Dendritic cell treated with granulocyte-macrophage colony-stimulating factor and Interleukin-4, amounts not matched to agents 40 ng/mL and 50 ng/mL, for 4 days (primary cell): ENCODE measurements at regions not wholly inside any gene's neighbourhood (a gene's known extent, or its start where the extent isn't known, plus 50 kb on each side); places are given as distances from the start of the nearest gene placed in this dataset.

Experiments
- H3K27ac Mint-ChIP-seq: one replicate; pipeline ENCODE4 v1.8.0; 2022; ENCODE audit warnings: mild to moderate bottlenecking, mixed read lengths
- H3K27me3 Mint-ChIP-seq: one replicate; pipeline ENCODE4 v1.8.0; 2022; ENCODE audit warnings: mild to moderate bottlenecking, mixed read lengths
- H3K36me3 Mint-ChIP-seq: one replicate; pipeline ENCODE4 v1.8.0; 2022; ENCODE audit warnings: low read depth, mixed read lengths
- H3K4me1 Mint-ChIP-seq: one replicate; pipeline ENCODE4 v1.8.0; 2022; ENCODE audit warnings: low read depth, mixed read lengths
- H3K4me3 Mint-ChIP-seq: one replicate; pipeline ENCODE4 v1.8.0; 2022; ENCODE audit warnings: mild to moderate bottlenecking, moderate library complexity, mixed read lengths
- H3K9me3 Mint-ChIP-seq: one replicate; pipeline ENCODE4 v1.8.0; 2022; ENCODE audit warnings: mixed read lengths
- intact Hi-C: fragments of 100-400 bp; cut with micrococcal nuclease; formaldehyde crosslinking; loops from one replicate; pipeline ENCODE4 v1.15.0; 2022

DNA sequence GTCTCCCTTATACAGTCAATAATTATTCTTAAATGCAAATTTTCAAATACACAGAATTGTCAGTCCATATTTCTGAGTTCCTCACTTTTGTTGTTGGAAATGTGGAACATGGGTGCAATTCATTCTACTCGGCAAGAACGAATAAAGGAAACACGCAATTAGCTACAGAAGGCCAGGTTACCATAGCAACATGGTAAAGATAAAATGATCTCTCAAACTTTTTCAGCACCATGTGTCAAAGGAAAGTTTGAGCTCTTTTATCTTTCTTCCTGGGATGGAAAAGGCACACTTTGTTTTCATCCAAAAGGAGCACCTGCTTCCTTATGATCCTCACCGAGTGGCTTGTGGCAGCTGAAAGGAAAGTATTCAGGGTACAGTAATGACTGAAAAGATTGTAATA, 595.0 kb downstream of the RPS29 start:
- intact Hi-C loops = no loop called here
- Mint-ChIP-seq H3K9me3 (no peaks in the 10 kb centered on the region), H3K4me1 (no peaks in the 10 kb centered on the region), H3K27ac (no peak overlapping the region), H3K27me3 (no peaks in the 10 kb centered on the region), H3K36me3 (no peaks in the 10 kb centered on the region), H3K4me3 (no peak overlapping the region)

DNA sequence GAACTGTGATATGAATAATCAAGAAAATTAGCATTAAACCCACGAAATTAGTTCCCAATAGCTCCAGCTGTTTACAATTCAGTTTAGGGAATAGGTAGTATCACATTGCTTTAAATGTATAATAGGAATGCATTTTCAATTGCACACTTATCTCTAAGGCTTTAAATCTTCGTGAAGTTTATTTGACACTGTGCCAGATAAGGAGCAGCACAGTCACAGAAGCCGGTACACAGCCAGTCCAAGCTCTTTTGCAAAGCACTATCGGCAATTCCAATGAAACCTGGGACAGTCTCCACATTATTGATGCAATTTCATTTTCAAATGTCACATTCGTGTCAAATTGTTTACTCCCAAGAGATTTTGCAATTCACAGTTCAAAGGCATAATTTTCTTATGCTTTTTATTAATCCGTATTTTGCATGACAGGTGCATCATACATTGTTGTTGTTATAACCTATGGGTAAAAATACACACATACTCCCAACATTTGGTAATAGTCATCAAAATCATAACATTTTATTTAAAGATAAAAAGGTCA, 602.8 kb downstream of the RPS29 start:
- no peaks in the 10 kb centered on the region for H3K36me3 Mint-ChIP-seq
- no peak overlapping the region for H3K4me3 Mint-ChIP-seq
- H3K9me3 Mint-ChIP-seq = no peaks in the 10 kb centered on the region
- intact Hi-C loops = no loop called here
- H3K27ac Mint-ChIP-seq = no peak overlapping the region
- H3K27me3 Mint-ChIP-seq = no peaks in the 10 kb centered on the region
- no peaks in the 10 kb centered on the region for H3K4me1 Mint-ChIP-seq

DNA sequence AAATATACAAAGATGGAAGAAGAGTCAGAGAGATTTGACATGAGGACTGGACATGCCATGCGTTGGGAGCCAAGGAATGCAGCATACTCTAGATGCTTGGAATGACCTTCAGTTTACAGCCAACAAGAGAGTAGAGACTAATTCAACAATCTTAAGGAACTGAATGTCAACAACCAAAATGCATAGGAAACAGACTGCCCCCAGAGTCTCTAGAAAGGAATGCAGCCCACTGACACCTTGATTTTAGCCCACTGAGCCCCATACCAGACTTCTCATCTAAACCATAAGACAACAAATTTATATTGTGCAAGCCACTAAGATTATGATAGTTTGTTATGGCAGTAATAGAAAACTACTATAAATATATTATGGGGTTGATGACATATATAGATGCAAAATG, 611.2 kb downstream of the RPS29 start:
- intact Hi-C loops = no loop called here
- H3K4me1 Mint-ChIP-seq = no peaks in the 10 kb centered on the region
- H3K27ac Mint-ChIP-seq = no peak overlapping the region
- no peaks in the 10 kb centered on the region for H3K27me3 Mint-ChIP-seq
- no peaks in the 10 kb centered on the region for H3K36me3 Mint-ChIP-seq
- H3K9me3 Mint-ChIP-seq = peaks cover 9% of the 10 kb centered on the region
- H3K4me3 Mint-ChIP-seq = no peak overlapping the region

DNA sequence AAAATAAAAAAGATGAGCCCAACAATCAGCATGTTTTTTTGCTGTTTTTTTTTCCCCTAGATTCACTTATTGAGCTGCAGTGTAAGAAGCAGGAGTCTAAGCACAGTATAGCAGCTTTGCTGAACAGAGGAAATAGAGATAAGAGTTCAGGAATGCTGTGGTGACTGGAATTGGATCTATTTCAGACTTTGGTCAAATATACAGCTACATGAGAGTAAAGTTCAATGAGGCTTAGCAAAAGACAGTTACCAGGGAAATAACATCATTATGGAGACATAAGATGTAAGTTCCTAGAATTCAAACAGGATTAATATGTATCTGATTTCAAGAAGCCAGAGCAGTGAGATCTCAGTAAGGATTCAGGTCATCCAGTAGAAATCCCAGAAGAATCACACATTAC, 613.0 kb downstream of the RPS29 start:
- Mint-ChIP-seq H3K27ac (no peak overlapping the region), H3K4me1 (no peaks in the 10 kb centered on the region), H3K36me3 (no peaks in the 10 kb centered on the region), H3K27me3 (no peaks in the 10 kb centered on the region), H3K4me3 (no peak overlapping the region), H3K9me3 (peaks cover 9% of the 10 kb centered on the region)
- intact Hi-C loops = no loop called here

DNA sequence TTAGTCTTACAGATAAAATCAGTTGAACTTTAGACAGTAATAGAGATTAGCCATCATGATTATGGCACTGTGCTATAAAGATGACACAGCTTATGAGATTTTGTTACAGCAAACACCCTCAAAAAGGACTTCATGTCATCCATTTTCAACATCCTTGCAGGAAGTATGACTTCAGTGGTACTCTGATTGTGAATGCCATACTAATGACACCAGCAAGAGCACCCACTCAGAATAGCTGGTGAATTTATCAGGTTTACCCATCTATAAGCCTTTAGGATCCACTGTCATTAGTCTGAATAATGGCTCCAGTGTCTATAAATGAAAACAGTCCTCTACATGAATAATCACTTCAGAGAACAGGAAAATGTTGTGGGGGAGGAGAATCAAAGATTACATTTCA, 615.2 kb downstream of the RPS29 start:
- H3K4me1 Mint-ChIP-seq = no peaks in the 10 kb centered on the region
- no peak overlapping the region for H3K27ac Mint-ChIP-seq
- H3K4me3 Mint-ChIP-seq = no peak overlapping the region
- intact Hi-C loops = no loop called here
- H3K27me3 Mint-ChIP-seq = no peaks in the 10 kb centered on the region
- H3K9me3 Mint-ChIP-seq = peaks cover 9% of the 10 kb centered on the region
- no peaks in the 10 kb centered on the region for H3K36me3 Mint-ChIP-seq

DNA sequence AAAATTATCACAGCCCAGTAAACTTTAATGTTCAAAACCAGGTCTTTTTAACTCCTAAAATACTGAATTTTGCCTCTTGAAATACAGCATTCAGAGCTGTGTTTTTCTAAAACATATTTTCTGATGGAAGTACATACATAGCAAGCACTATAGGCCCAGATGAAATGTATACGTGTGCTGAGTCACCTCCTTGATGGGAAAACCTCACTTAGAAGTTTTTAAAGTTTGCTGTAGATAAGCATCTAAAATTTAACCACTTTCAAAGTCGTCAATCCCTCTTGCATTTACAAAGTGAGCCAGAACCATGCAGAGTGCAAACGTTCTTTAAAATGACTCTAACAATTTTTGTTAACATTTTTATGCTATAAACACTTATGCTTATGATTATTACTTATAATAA, 618.8 kb downstream of the RPS29 start:
- intact Hi-C loops = no loop called here
- no peaks in the 10 kb centered on the region for H3K36me3 Mint-ChIP-seq

DNA sequence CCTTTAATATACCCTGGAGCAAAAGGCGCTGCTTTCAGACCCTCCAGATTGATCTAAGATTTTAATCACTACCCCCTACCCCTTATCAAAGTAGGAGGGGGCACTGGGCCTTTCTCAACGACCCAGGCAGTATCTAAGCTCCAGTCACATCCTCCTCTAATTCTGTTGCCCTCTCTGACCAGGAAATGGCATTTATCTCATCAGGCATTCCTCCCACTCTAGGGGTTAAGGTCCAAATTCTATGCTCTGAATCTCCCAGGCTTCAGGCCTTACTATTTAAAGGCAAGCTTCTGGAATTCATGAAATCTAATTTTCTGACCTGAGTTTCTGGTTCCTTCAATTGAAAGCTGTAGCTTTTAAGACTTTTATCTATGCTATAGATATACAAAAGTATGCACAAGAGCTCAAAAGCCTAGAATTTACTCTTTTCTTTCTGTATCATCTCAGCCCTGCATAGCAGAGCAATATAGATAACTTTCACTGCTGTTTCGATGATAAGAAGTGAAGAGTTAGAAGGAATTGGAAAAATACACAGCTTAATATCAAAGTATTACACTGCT, 622.9 kb downstream of the RPS29 start:
- Mint-ChIP-seq H3K36me3 (no peaks in the 10 kb centered on the region), H3K4me3 (no peak overlapping the region), H3K9me3 (no peaks in the 10 kb centered on the region), H3K27ac (no peak overlapping the region), H3K4me1 (no peaks in the 10 kb centered on the region), H3K27me3 (no peaks in the 10 kb centered on the region)
- intact Hi-C loops = no loop called here

More for the DNA sequence above, 618.8 kb downstream of the RPS29 start:
- no peak overlapping the region for H3K27ac Mint-ChIP-seq
- no peak overlapping the region for H3K4me3 Mint-ChIP-seq
- H3K9me3 Mint-ChIP-seq = no peaks in the 10 kb centered on the region
- H3K4me1 Mint-ChIP-seq = no peaks in the 10 kb centered on the region
- H3K27me3 Mint-ChIP-seq = no peaks in the 10 kb centered on the region

DNA sequence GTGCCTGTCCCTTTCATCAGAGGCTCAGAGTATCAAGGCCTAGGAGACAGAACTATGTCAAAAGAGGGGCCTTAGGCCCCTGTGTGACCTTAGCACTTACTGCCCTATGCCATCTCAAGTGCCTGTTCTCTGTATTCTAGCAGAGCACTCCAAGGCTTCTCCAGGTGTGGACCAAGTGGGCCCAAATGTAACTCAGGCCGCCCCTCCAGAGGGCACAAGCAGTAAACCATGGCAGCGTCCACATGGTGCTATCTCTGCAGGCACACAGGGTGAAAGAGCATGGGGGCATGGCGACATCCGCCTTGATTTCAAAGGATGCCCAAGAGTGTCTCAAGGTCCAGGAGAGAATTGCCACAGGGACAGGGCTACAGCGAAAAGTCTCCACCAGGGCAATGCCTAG, 628.7 kb downstream of the RPS29 start:
- intact Hi-C loops = no loop called here
- H3K27me3 Mint-ChIP-seq = no peaks in the 10 kb centered on the region

DNA sequence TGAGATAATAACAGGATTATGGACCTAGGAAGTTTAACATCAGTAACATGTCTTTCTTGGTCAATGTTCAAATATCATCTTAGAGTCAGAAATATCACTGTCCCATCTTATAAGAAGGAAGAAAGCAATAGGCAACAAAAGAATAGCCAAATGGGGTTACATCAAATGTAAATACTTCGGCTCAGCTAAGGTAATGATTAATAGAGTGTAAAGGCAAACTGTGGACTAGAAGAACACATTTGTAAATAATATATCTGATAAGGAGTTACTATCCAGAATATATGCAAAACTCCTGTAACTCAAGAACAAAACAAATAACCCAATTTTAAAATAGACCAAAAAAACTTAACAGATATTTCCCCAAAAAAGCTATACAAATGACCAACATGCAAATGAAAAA, 630.3 kb downstream of the RPS29 start:
- no peak overlapping the region for H3K27ac Mint-ChIP-seq
- H3K4me1 Mint-ChIP-seq = no peaks in the 10 kb centered on the region
- intact Hi-C loops = no loop called here
- no peaks in the 10 kb centered on the region for H3K27me3 Mint-ChIP-seq
- no peaks in the 10 kb centered on the region for H3K9me3 Mint-ChIP-seq
- no peak overlapping the region for H3K4me3 Mint-ChIP-seq
- no peaks in the 10 kb centered on the region for H3K36me3 Mint-ChIP-seq

More for the DNA sequence above, 628.7 kb downstream of the RPS29 start:
- H3K36me3 Mint-ChIP-seq = no peaks in the 10 kb centered on the region
- H3K27ac Mint-ChIP-seq = no peak overlapping the region
- no peak overlapping the region for H3K4me3 Mint-ChIP-seq
- H3K9me3 Mint-ChIP-seq = no peaks in the 10 kb centered on the region
- H3K4me1 Mint-ChIP-seq = no peaks in the 10 kb centered on the region

DNA sequence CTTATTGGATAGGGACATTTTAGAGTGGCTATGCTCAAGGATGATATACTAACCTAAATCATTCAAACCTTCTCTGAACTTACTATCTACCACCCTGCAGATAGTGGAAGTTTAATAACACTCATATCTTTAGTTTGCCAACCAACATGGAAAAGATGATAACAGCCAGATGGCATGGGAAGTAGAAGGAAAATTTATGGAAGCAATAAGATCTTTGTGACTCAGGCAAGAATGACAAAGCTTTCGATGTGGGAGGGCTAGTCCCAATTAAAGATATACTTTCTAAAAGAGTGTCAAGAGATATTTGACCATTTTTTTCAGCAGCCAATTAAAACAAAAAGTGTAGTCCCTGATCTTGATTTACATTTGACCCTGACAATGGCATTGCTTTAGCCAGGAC, 631.7 kb downstream of the RPS29 start:
- intact Hi-C loops = no loop called here
- Mint-ChIP-seq H3K9me3 (no peaks in the 10 kb centered on the region), H3K27ac (no peak overlapping the region), H3K4me3 (no peak overlapping the region), H3K36me3 (no peaks in the 10 kb centered on the region), H3K27me3 (no peaks in the 10 kb centered on the region), H3K4me1 (no peaks in the 10 kb centered on the region)

DNA sequence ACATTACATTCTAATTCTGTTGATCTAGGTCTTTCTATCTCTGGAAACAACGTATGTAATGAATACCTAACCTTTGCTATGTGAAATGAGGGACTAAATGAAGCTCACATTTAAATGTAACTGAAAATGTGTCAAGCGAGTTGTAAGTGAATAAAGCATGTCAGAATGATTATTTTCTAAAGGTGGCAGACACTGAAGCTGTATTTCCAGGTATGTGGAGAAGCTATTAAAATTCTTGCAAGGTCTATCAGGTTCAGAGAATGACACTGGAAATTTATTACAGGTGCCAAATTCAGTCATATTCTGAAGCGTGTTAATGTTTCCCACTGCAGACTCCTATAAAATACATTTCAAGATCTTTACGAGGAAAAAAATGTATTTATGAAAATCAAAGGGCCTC, 641.4 kb downstream of the RPS29 start:
- no peak overlapping the region for H3K27ac Mint-ChIP-seq
- no peaks in the 10 kb centered on the region for H3K36me3 Mint-ChIP-seq
- H3K4me1 Mint-ChIP-seq = no peaks in the 10 kb centered on the region
- no peaks in the 10 kb centered on the region for H3K9me3 Mint-ChIP-seq
- no peaks in the 10 kb centered on the region for H3K27me3 Mint-ChIP-seq
- intact Hi-C loops = no loop called here
- no peak overlapping the region for H3K4me3 Mint-ChIP-seq

DNA sequence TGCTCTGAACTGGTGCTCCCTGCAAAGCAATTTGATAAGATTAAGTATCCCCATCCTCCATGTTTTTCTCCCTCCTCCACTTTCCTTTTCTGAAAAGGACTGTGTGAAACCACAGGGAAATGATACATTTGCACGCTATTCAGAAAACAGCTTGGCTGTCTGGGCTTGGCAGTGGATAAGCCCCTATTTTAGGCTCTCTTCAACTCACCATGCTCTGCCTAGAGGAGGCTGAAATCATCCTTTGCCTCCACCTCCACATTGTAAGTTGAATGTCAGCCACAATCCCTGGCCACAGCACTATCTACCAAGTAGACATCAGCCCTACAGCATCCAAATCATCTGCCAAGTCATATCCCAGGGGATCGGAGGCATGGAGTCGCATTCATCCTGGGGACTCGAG, 642.3 kb downstream of the RPS29 start:
- intact Hi-C loops = no loop called here
- Mint-ChIP-seq H3K36me3 (no peaks in the 10 kb centered on the region), H3K9me3 (no peaks in the 10 kb centered on the region), H3K27ac (no peak overlapping the region), H3K27me3 (no peaks in the 10 kb centered on the region), H3K4me3 (no peak overlapping the region), H3K4me1 (no peaks in the 10 kb centered on the region)

DNA sequence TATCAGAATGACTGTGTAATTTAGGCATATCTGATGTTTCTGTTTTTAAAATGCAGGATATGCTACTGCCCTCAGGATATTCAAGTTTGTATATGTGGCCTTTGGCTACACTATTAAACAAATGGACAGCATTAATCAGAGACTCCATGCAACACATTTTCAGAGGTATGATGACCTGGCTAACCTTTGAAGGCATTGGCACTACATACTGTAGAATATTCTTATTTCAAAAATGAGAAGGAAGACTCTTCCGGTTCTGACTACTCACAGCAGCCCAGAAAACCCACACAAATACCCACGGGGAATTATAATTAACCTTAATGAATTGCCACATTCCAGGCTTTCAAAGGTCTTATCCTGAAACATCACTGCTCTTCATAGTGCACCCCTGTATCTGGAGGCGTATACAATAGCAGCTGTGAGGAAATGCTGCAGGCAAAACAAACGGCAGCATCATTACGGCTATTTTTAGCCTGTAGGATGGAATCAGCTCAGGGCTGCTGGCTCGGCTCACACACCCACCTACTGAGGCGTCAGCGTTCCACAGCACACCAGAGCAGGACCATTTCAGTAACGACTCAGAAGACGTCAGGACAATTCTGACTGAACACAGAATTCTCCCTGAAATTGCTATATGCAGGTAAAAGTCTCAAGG, 648.5 kb downstream of the RPS29 start:
- intact Hi-C loops = no loop called here
- Mint-ChIP-seq H3K36me3 (no peaks in the 10 kb centered on the region), H3K4me1 (no peaks in the 10 kb centered on the region), H3K4me3 (no peak overlapping the region), H3K9me3 (peaks cover 8% of the 10 kb centered on the region), H3K27me3 (no peaks in the 10 kb centered on the region), H3K27ac (no peak overlapping the region)

DNA sequence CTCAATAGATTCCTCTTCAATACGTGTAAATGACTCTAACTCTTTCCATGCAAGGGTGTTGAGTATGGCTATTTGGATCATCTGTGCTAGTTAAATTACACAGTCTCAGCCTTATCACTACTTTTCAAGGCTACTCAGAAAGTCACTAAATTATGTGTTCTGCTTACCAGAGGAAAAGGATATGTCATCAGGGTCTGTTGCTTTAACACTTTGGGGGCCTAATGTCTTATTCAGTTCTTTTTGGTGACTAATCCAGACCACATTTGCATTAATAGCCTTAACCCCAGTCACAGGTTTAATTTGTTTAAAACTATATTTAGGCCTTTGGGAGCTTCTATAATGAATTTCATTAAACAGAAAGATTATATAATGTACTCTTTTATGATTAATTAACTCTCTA, 649.3 kb downstream of the RPS29 start:
- intact Hi-C loops = no loop called here
- no peak overlapping the region for H3K27ac Mint-ChIP-seq
- H3K4me1 Mint-ChIP-seq = no peaks in the 10 kb centered on the region
- H3K4me3 Mint-ChIP-seq = no peak overlapping the region
- peaks cover 8% of the 10 kb centered on the region for H3K9me3 Mint-ChIP-seq
- no peaks in the 10 kb centered on the region for H3K27me3 Mint-ChIP-seq
- no peaks in the 10 kb centered on the region for H3K36me3 Mint-ChIP-seq

DNA sequence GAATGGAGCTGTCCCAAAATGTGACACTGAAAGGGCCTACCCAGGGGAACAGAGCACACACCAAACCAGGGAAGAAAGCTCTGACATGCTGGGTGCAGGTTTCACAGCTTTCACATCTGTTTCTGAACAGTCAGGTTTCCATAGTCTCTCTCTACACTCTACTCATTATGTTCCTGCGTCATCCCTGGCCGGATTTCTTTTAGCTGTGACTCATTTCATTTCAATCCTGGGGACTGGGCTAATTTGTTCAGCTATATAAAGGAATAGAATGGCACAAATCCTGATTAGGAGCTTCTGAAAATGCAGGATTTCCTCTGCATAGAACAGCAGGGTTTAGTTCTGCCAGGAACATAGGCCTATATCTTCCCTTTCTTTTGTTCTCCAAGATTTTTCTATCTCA, 649.8 kb downstream of the RPS29 start:
- intact Hi-C loops = no loop called here
- H3K27me3 Mint-ChIP-seq = no peaks in the 10 kb centered on the region
- H3K27ac Mint-ChIP-seq = no peak overlapping the region
- no peaks in the 10 kb centered on the region for H3K4me1 Mint-ChIP-seq
- no peaks in the 10 kb centered on the region for H3K36me3 Mint-ChIP-seq
- peaks cover 8% of the 10 kb centered on the region for H3K9me3 Mint-ChIP-seq
- no peak overlapping the region for H3K4me3 Mint-ChIP-seq
